Lower leg skin (tissue), 3 donors: ENCODE measurements at regions not wholly inside any gene's neighbourhood (a gene's known extent, or its start where the extent isn't known, plus 50 kb on each side); places are given as distances from the start of the nearest gene placed in this dataset.

ENCODE experiments used
- POLR2A ChIP-seq, 2 donors: fragments of 450-650 bp; IDR thresholded peaks; one replicate each; pipeline ENCODE4 v1.6.1; 2016 to 2017; ENCODE audit warnings: antibody characterized with exemption in 2 of 2, mild to moderate bottlenecking in 1 of 2, moderate library complexity in 1 of 2
- TF ChIP-seq, protein P1 (sequence below), 3 donors: fragments of 450-650 bp; IDR thresholded peaks; one replicate each; pipeline ENCODE4 v1.5.1; 2016; ENCODE audit warnings: antibody characterized with exemption in 3 of 3, mild to moderate bottlenecking in 3 of 3, moderate library complexity in 2 of 3

GRCh38 chr6:153373869-153374268 lies 242.8 kb upstream of the RGS17 start:
- TF ChIP-seq, protein P1, sequence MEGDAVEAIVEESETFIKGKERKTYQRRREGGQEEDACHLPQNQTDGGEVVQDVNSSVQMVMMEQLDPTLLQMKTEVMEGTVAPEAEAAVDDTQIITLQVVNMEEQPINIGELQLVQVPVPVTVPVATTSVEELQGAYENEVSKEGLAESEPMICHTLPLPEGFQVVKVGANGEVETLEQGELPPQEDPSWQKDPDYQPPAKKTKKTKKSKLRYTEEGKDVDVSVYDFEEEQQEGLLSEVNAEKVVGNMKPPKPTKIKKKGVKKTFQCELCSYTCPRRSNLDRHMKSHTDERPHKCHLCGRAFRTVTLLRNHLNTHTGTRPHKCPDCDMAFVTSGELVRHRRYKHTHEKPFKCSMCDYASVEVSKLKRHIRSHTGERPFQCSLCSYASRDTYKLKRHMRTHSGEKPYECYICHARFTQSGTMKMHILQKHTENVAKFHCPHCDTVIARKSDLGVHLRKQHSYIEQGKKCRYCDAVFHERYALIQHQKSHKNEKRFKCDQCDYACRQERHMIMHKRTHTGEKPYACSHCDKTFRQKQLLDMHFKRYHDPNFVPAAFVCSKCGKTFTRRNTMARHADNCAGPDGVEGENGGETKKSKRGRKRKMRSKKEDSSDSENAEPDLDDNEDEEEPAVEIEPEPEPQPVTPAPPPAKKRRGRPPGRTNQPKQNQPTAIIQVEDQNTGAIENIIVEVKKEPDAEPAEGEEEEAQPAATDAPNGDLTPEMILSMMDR (IDR thresholded peaks at IDR 0.05), result no peak
- no peak for TF ChIP-seq POLR2A (IDR thresholded peaks at IDR 0.05)
